ENCODE measurements at regions not wholly inside any gene's neighbourhood (a gene's known extent, or its start where the extent isn't known, plus 50 kb on each side); places are given as distances from the start of the nearest gene placed in this dataset.
"Not testable (repeated sequence)": the region's sequence is repeated elsewhere in the genome, so short reads cannot be mapped to it uniquely, and the experiment has no call there.

- no peak for DNase-seq (ENCODE audit: low read depth)
Measured at GRCh38 chr2:47964277-47964676, 58.0 kb upstream of the FBXO11 start.

- no peak for DNase-seq (ENCODE audit: low read depth)
Measured at GRCh38 chr2:47964722-47965434, 58.6 kb upstream of the FBXO11 start.

- DNase-seq (ENCODE audit: low read depth): not testable (repeated sequence)
Measured at GRCh38 chr2:47976728-47977127, 70.4 kb upstream of the FBXO11 start.

GRCh38 chr2:47984041-47984440 is 77.7 kb upstream of the FBXO11 start:
- no peak for DNase-seq (ENCODE audit: low read depth)

GRCh38 chr2:47990503-47990902 is 84.2 kb upstream of the FBXO11 start:
- no peak for DNase-seq (ENCODE audit: low read depth)

GRCh38 chr2:47992671-47993070 is 86.4 kb upstream of the FBXO11 start:
- no peak for DNase-seq (ENCODE audit: low read depth)

- no peak for DNase-seq (ENCODE audit: low read depth)
Measured at GRCh38 chr2:47996808-47997207, 90.5 kb upstream of the FBXO11 start.

GRCh38 chr2:47999512-47999911 is 93.2 kb upstream of the FBXO11 start:
- DNase-seq (ENCODE audit: low read depth): no peak

GRCh38 chr2:48001498-48001897 is 95.2 kb upstream of the FBXO11 start:
- DNase-seq (ENCODE audit: low read depth): no peak

GRCh38 chr2:48006094-48006493 is 99.8 kb upstream of the FBXO11 start:
- DNase-seq (ENCODE audit: low read depth): no peak

GRCh38 chr2:48007699-48008268 is 101.5 kb upstream of the FBXO11 start:
- no peak for DNase-seq (ENCODE audit: low read depth)

GRCh38 chr2:48009256-48009655 is 103.0 kb upstream of the FBXO11 start:
- DNase-seq (ENCODE audit: low read depth): no peak

GRCh38 chr2:48015421-48015820 is 109.1 kb upstream of the FBXO11 start:
- no peak for DNase-seq (ENCODE audit: low read depth)

- DNase-seq (ENCODE audit: low read depth): no peak
Measured at GRCh38 chr2:48016225-48017019, 110.1 kb upstream of the FBXO11 start.

GRCh38 chr2:48017136-48017535 is 110.8 kb upstream of the FBXO11 start:
- DNase-seq (ENCODE audit: low read depth): no peak

- no peak for DNase-seq (ENCODE audit: low read depth)
Measured at GRCh38 chr2:48018480-48018879, 112.2 kb upstream of the FBXO11 start.

GRCh38 chr2:48026865-48027264 is 120.6 kb upstream of the FBXO11 start:
- DNase-seq (ENCODE audit: low read depth): no peak

GRCh38 chr2:48032765-48033164 is 126.5 kb upstream of the FBXO11 start:
- no peak for DNase-seq (ENCODE audit: low read depth)

GRCh38 chr2:48034295-48034694 is 128.0 kb upstream of the FBXO11 start:
- DNase-seq (ENCODE audit: low read depth): no peak

GRCh38 chr2:48036312-48036711 is 130.0 kb upstream of the FBXO11 start:
- no peak for DNase-seq (ENCODE audit: low read depth)

GRCh38 chr2:48039209-48039990 is 133.1 kb upstream of the FBXO11 start:
- DNase-seq (ENCODE audit: low read depth): no peak

- DNase-seq (ENCODE audit: low read depth): no peak
Measured at GRCh38 chr2:48043131-48043700, 136.9 kb upstream of the FBXO11 start.
